GM19193 (cell line): ENCODE measurements at regions not wholly inside any gene's neighbourhood (a gene's known extent, or its start where the extent isn't known, plus 50 kb on each side); places are given as distances from the start of the nearest gene placed in this dataset.

Experiments used
- POLR2A ChIP-seq: IDR thresholded peaks from 4 replicates; pipeline ENCODE4 v1.6.1; 2011; ENCODE audit not compliant: insufficient read depth, insufficient read length; ENCODE audit errors: extremely low read depth

DNA sequence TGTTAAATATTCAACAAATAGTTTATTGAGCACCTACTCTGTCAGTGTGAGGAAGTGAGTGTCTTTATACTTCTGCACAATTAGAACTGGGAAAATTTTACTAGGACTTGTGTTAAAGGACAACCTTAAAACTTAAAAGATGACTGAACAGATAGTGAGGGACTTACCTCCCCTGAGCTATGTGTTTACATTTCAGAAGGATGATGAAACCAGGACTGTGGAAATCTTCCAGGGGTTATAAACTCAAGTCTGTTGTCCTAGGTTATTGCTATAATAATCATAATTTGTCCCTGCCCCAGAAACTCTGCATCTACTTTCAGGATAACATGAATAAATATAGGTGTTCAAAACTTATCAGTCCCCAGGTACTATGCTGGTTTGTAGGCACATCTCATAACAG lies 261.0 kb upstream of the MKLN1 start:
- TF ChIP-seq POLR2A, result no peak

DNA sequence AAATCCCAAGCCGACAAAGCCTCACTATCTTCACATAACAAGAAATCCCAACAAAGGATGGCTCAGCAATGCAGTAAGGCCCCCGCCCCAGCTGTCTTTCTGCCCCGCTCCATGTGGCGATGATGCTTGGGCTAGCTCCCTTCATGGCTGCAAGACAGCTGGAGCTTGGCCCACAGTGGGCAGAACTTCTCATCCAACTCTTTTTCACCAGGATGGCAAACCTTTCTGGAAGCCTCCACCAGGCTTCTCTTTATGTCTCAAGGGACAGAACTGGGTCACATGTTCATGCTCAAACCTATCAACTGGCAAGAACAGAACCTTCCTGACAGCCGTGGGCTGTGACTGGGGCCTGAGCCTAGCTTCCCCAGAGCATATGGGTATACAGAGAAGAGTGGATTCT lies 260.5 kb upstream of the MKLN1 start:
- TF ChIP-seq POLR2A, result no peak

DNA sequence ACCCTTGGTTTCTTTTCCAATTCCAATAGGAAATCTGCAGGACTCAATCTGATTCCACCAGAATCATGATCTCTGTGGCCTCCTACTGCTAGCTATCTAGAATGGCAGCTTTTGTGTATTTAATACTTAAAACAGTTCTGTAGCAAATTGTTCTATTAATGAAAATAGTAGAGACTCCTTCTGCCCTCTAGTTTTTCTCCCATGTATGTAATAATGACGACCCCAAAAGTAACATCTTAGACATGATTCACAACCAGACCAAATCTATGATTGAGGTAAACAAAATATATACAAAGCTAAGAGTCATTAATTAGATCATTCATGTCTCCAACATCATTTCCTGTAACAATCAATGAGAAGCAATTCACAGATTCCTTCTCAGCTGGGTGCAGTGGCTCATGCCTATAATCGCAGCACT lies 259.1 kb upstream of the MKLN1 start:
- TF ChIP-seq POLR2A, result no peak

DNA sequence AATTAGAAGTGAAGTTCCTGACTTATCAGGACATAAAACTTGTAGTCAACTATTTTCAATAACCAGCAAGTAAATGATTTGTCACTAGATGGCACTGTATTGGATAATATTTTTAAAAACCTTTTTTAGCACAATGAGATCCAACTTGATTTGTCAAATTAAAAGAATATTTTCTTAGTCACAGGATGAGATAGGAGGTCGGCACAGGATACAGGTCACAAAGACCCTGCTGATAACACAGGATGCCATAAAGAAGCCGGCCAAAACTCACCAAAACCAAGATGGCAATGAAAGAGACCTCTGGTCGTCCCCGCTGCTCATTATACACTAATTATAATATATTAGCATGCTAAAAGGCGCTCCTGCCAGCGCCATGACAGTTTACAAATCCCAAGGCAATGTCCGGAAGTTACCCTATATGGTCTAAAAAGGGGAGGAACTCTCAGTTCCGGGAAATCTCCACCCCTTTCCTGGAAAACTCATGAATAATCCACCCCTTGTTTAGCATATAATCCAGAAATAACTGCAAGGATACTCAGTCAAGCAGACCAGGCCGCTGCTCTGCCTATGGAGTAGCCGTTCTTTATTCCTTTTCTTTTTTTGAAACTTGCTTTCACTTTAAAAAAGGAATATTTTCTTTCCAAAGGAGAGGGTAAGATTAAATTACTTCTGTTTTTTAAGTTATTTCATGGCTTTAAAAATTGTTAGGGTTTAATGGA lies 255.7 kb upstream of the MKLN1 start:
- TF ChIP-seq POLR2A, result no peak

DNA sequence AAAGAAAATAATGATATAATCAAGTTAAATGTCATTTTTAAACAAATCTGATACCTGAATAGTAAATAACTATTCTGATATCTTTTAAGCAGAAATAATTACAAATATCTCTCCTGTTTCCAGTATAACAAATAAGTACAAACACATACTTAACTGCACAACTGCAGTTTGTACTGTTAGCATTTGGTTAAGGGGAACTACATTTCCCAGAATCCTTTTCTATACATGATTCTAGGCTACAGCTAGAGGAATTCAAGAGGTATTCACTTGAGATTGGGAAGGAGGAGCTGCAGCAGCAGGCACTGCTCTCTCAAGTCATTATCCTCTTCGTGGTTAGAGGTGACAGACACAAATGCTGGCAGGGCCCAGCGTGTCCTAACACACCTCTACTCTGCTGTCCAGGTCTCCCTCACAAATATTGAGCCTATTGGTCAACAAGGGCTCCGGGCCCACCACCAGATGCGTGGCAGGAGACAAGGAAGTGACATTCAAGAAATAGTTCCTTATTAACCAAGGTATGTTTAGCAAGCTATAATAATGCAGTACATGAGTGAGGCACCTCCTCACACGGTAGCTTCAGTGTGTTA lies 255.1 kb upstream of the MKLN1 start:
- TF ChIP-seq POLR2A, result no peak

DNA sequence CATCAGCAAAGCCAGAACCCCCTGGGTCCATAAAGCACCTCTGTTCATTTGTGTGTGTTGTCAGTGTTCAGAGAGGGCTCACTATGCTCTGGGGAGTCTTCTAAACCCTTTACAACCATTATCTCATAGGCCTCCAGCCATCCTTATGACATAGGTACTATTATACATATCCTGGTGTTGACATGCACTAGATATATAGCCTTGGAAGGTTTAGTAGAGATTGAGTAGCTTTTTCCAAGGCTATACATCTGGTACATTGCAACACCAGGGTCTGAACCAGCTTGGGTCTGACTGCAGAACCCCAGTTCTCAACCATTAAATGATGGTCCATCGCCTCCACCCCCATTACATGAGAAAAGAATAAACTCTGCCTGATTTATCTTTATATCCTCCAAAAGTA lies 253.6 kb upstream of the MKLN1 start:
- TF ChIP-seq POLR2A, result no peak

DNA sequence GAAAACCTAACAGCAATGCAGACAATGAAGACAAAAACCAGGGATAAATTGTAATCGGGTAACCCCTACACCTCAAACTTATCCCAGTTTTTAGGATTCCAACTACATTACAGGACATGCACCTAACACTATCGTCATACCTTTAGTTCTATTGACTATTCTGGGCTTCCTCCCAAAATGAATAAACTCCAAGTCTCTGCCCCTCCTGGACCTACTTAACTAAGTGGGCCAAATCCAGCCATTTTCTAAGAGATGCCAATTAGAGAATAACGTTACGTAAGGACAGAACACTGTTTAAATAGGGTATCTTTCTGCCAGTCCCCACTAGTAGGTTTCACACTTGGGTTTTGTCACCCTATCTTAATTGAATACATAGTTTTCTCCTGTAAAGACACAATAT lies 253.1 kb upstream of the MKLN1 start:
- TF ChIP-seq POLR2A, result no peak

DNA sequence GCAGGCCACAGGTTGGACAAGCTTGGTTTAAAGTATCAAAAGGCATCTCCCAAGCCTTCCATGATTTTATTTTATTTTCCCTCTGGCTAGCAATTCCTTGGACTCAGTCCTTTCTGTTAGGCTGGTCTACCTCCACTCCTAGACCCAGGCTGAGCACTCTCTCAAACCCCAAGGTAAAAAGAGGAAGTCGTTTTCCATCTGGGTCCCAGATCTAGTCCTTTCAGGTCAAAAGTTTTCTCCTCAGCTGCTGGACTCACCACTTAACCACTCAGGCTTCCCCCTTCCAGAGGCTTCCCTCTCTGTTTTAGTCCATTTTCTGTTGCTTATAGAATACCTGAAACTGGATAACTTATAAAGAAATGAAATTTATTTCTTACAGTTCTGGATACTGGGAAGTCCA lies 252.3 kb upstream of the MKLN1 start:
- TF ChIP-seq POLR2A, result no peak

DNA sequence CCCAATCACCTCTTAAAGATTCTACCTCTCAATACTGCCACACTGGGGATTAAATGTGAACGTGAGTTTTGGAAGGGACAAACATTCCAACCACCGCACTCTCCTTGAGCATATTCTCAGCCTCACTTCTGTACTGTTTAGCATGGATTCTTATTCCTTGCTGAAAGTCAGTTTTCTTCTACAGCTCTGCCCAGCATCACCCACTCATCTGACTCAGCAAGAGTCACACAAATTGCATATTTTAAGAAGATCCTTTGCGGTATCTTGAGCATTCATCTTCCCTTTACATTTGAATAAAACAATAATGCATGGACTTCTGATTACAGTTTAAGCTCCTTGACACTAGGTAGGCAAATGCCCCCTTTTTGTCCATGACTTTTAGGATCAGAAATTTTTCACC lies 251.6 kb upstream of the MKLN1 start:
- no peak for TF ChIP-seq POLR2A

DNA sequence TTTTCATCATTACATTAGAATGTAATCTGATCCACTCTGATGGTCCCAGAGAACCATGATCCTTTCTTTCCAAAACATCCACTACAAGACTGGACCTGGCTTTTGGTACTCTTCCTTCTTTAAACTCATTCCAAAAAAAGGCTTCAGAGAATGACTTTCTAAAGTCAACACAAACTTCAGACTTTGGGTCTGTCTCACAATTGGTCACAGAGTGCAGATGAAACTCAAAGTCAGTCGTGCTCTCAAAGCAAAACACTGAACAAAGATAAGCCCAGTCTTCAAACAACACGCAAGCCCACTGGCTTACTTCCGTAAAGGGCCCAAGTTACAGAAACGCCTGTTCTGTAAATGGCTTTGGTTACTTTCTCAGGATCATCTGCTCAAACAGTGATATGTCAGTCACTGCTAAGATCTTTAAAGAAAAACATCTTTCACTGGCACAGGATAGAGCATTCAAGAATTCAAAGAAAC lies 250.9 kb upstream of the MKLN1 start:
- no peak for TF ChIP-seq POLR2A

DNA sequence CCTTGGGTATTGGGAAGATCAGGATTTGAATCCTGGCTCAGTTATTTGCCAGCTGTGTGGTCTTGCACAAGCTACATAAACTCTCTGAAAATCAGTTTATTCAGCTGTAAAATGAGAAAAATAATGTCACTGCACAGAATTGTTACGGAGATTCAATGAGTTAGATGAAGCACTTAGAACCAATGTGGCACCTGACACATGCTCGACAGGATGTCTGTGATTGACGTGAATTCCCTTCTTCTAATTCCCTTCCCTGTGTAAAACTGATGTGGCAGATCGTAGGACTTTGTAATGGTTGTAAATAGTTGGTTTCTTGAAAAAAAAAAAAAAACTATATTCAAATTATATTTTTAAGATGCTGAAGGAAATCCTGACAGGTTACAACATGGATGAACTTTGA lies 249.9 kb upstream of the MKLN1 start:
- no peak for TF ChIP-seq POLR2A

DNA sequence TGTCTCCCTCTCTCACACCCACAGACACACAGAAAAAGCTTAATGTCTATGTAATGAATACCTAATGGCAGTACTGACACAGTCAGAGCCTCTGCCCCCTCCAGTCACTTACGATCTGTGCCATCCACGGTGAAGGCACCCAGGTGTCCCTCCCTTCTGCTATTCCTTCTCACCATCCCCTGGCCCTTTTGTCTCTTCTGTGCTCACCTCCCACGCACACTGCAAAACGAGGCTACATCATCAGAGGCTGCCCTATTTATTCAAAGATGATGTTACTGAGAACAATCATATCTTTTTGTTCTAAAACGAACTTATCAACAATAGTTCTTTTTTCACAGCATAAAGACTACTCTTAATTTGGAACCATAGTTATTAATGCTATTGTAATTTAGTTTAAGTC lies 246.9 kb upstream of the MKLN1 start:
- no peak for TF ChIP-seq POLR2A

DNA sequence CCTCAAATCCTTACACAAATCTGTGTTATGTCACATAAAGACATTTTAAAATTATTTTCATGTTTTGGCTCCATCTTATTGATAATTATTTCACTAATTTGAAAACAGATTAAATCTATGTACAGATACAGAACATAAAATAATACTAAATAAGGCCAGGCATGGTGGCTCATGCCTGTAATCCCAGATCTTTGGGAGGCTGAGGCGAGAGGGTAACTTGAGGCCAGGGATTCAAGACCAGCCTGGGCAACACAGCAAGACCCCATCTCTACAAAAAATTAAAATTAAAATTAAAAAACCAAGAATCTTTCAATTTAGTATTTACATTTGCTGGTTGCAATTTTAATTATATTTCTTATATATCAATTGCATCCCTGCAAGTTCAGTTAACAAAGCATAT lies 246.4 kb upstream of the MKLN1 start:
- TF ChIP-seq POLR2A, result no peak

DNA sequence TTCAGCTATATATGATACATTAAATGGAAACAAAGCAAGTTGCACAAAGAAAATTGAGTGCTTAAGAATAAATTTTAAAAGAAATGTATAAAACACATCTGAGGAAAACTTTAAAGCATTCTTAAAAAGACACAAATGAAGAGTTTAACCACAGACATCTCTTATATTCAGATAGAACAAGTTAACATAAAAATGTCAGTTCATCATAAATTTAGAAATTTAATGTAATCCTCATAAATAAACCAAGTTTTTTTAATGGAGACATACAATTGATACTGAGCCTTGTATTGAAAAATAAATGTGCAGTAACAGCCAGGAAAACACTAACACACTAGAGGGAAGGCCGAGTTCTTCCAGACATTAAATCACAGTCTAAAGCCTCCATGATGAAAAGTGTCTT lies 243.9 kb upstream of the MKLN1 start:
- no peak for TF ChIP-seq POLR2A

DNA sequence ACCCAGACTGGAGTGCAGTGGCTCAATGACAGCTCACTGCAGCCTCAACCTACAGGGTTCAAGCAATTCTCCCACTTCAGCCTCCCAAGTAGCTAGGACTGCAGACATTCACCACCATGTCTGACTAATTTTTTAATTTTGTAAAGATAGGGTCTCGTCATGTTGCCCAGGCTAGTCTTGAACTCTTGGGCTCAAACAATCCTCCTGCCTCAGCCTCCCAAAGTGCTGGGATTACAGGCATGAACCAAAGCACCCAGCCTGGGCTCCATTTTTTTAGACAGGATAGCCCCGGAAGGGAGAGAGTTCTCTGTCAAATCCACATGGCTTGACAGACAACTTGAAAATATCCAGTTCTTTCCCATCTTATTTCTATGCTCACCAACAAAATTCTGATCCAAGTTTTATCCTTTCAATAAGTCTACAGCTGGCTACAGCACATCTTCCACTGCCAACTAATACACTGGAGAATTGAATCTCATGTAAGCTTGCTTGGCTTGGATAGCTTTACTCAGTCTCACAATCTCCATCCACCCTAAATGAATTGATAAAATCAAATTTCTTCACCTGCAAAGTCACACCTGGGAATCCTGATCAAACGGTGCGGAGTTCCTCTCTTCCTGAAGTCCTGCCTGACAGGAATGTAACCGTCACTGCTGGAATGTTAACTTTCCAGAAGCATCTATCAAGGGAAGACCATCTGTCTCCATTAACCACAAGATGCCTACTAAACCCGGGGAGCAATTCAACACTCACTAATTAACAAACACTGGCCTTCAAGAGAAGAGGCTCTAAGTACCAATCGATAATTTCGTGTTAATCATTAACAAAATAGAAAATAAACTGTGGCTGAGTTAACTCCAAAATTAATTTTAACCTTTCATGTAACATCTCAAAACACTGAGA lies 239.7 kb upstream of the MKLN1 start:
- TF ChIP-seq POLR2A, result no peak

DNA sequence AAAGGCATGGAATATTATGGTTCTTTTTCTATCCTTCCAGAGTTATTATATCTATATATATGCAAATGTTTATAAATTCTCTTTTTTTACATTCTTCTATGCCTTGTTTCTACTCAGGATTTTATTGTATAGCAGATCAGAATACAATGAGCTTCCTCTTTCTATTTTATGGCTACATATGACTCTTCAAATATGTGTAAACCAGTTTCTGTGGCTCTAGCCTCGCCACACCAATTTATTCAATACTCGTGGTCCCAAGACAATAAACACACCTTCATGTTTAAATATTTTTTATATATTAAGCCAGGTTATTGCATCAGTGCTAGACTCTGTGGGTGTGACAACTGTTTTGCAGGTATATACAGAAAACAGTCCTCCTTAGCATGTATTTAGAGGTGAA lies 237.5 kb upstream of the MKLN1 start:
- TF ChIP-seq POLR2A, result no peak
